ENCODE measurements at regions not wholly inside any gene's neighbourhood (a gene's known extent, or its start where the extent isn't known, plus 50 kb on each side); places are given as distances from the start of the nearest gene placed in this dataset.

GRCh38 chr1:9449976-9450696, 89.1 kb upstream of the SLC25A33 start:
- TF ChIP-seq SP1 (IDR thresholded peaks at IDR 0.05) (no peak), SP1 (CRISPR knock-in tag; IDR thresholded peaks at IDR 0.05) (no peak), POLR2AphosphoS5 (IDR thresholded peaks at IDR 0.05; ENCODE audit: low read depth, low read length) (no peak), TAF15 (IDR thresholded peaks at IDR 0.05; ENCODE audit: low read depth, low read length, poor library complexity, severe bottlenecking) (no peak), ARID3A (IDR thresholded peaks at IDR 0.05; ENCODE audit: low read depth, low read length) (no peak)
